HepG2 (cell line): ENCODE measurements at regions not wholly inside any gene's neighbourhood (a gene's known extent, or its start where the extent isn't known, plus 50 kb on each side); places are given as distances from the start of the nearest gene placed in this dataset.

ENCODE experiments used
- ATAC-seq: fragments of 200-7000 bp; cut with Tn5 transposase; 3 replicates; pipeline ENCODE4 v1.9.1; 2020; ENCODE audit warnings: mild to moderate bottlenecking, moderate library complexity
- BruUV-seq: library from RNA; stranded (reverse); fragments of 400-500 nt; replicated peaks from 2 replicates; lab custom pipeline; 2021; lab: Mats Ljungman, UMichigan
- CTCF ChIA-PET: fragments of 300-600 bp; formaldehyde crosslinking; extraction: SDS; loops from one replicate; lab custom pipeline; 2021; ENCODE audit warnings: low total read pairs, inconsistent platforms, low intra/inter-chr PET ratio; lab: Yijun Ruan, JAX
- POLR2A ChIA-PET: fragments of 350-600 bp; sonication (Branson Sonifier 250); formaldehyde crosslinking; loops from one replicate; lab custom pipeline; 2020; ENCODE audit warnings: antibody characterized with exemption, inconsistent platforms; lab: Yijun Ruan, JAX
- DNase-seq: peaks from one replicate; pipeline ENCODE4 v3.0.0-alpha.2; 2015; ENCODE audit warnings: low spot score
- FAIRE-seq: peaks from 3 replicates; lab custom pipeline; 2011; peaks lifted over from hg19 to GRCh38; lab: Jason Lieb, UNC
- H2AFZ ChIP-seq: one replicate; pipeline ENCODE4 v1.6.1; 2011; ENCODE audit warnings: low read length, inconsistent platforms
- H3K27ac ChIP-seq: fragments of 300-600 bp; 3 replicates; pipeline ENCODE4 v1.8.0; 2011; ENCODE audit warnings: mixed run types, mild to moderate bottlenecking, mixed read lengths, low read length, inconsistent platforms; ENCODE audit not compliant: insufficient read depth; ENCODE audit errors: extremely low read length
- H3K27me3 ChIP-seq, 2 experiments: fragments of 200-600 bp in 1 of 2; 2 replicates in 1 of 2; 3 replicates in 1 of 2; pipeline versions ENCODE4 v1.6.0 to v1.8.0; 2011; ENCODE audit warnings: low read length in 2 of 2, mild to moderate bottlenecking in 2 of 2, moderate library complexity in 2 of 2, inconsistent platforms in 1 of 2; ENCODE audit not compliant: insufficient read depth in 2 of 2, control insufficient read depth in 1 of 2
- H3K36me3 ChIP-seq, 2 experiments: fragments of 200-600 bp in 1 of 2; replicated peaks in 1 of 2; 2 replicates in 1 of 2; 3 replicates in 1 of 2; pipeline versions ENCODE4 v1.5.1 to v1.8.0; 2011; ENCODE audit warnings: low read length in 2 of 2, inconsistent platforms in 1 of 2; ENCODE audit not compliant: insufficient read depth in 2 of 2, control insufficient read depth in 1 of 2
- H3K4me1 ChIP-seq: 2 replicates; pipeline ENCODE4 v1.5.1; 2012; ENCODE audit warnings: low read length, inconsistent platforms; ENCODE audit not compliant: insufficient read depth
- H3K4me2 ChIP-seq: 2 replicates; pipeline ENCODE4 v1.6.0; 2011; ENCODE audit warnings: low read depth, low read length, inconsistent platforms
- H3K4me3 ChIP-seq, 3 experiments: fragments of 200-600 bp in 1 of 3; sonication (generic), shearing (Covaris generic) in 1 of 3; replicated peaks in 1 of 3; 2 replicates each; pipeline ENCODE4 v1.5.1; 2011 to 2016; ENCODE audit warnings: low read length in 3 of 3, inconsistent platforms in 2 of 3, low read depth in 2 of 3, mild to moderate bottlenecking in 2 of 3, control low read depth in 1 of 3, mixed read lengths in 1 of 3; ENCODE audit not compliant: insufficient read depth in 1 of 3
- H3K79me2 ChIP-seq: one replicate; pipeline ENCODE4 v1.6.1; 2011; ENCODE audit warnings: low read length, inconsistent platforms; ENCODE audit not compliant: insufficient read depth
- H3K9ac ChIP-seq: 2 replicates; pipeline ENCODE4 v1.6.0; 2011; ENCODE audit warnings: mild to moderate bottlenecking, low read depth, low read length, inconsistent platforms; ENCODE audit not compliant: insufficient read depth
- H3K9me3 ChIP-seq: 2 replicates; pipeline ENCODE4 v1.5.1; 2012; ENCODE audit warnings: mild to moderate bottlenecking, low read length
- H4K20me1 ChIP-seq: 2 replicates; pipeline ENCODE4 v1.6.0; 2011; ENCODE audit warnings: inconsistent platforms, mild to moderate bottlenecking, low read length, moderate library complexity; ENCODE audit not compliant: insufficient read depth
- CREB1 ChIP-seq, 2 experiments: fragments of 450-650 bp in 1 of 2; IDR thresholded peaks; 2 replicates each; pipeline ENCODE4 v1.6.1; 2016 to 2017; ENCODE audit warnings: control low read depth in 1 of 2, mild to moderate bottlenecking in 1 of 2, missing compliant biosample characterization in 1 of 2, missing genetic modification characterization in 1 of 2
- HIC2 ChIP-seq: sonication (generic); formaldehyde crosslinking; IDR thresholded peaks from 2 replicates; pipeline ENCODE4 v1.9.0; 2022; ENCODE audit warnings: low read depth, missing genetic modification reagents
- HNF4A ChIP-seq: sonication (generic); formaldehyde crosslinking; IDR thresholded peaks from 2 replicates; pipeline ENCODE4 v1.4.0; 2020; ENCODE audit warnings: missing genetic modification reagents
- MEIS2 ChIP-seq: sonication (generic); formaldehyde crosslinking; IDR thresholded peaks from 2 replicates; pipeline ENCODE4 v1.9.0; 2021; ENCODE audit warnings: mild to moderate bottlenecking, missing genetic modification reagents
- NKX3-1 ChIP-seq: sonication (generic); formaldehyde crosslinking; IDR thresholded peaks from 2 replicates; pipeline ENCODE4 v1.5.0; 2020; ENCODE audit warnings: missing genetic modification reagents
- NR3C1 ChIP-seq: sonication (generic); formaldehyde crosslinking; IDR thresholded peaks from 2 replicates; pipeline ENCODE4 v1.4.0; 2020; ENCODE audit warnings: missing genetic modification reagents
- RBFOX2 ChIP-seq: fragments of 200-400 bp; formaldehyde crosslinking; IDR thresholded peaks from 2 replicates; pipeline ENCODE4 v1.6.1; 2017; ENCODE audit warnings: low read depth, mild to moderate bottlenecking, low read length
- SOX6 ChIP-seq, 2 experiments: fragments of 450-650 bp in 1 of 2; sonication (generic) in 1 of 2; formaldehyde crosslinking in 1 of 2; IDR thresholded peaks; 2 replicates each; pipeline versions ENCODE4 v1.4.0 to v1.6.1; 2017 to 2020; ENCODE audit warnings: antibody characterized with exemption in 1 of 2, mild to moderate bottlenecking in 1 of 2, missing genetic modification reagents in 1 of 2
- STAT5B ChIP-seq: sonication (generic); formaldehyde crosslinking; IDR thresholded peaks from 2 replicates; pipeline ENCODE4 v1.4.0; 2020; ENCODE audit warnings: missing genetic modification reagents
- ZBTB26 ChIP-seq: IDR thresholded peaks from 2 replicates; pipeline ENCODE4 v1.6.1; 2016; ENCODE audit warnings: missing compliant biosample characterization, missing genetic modification reagents, borderline replicate concordance
- ZNF18 ChIP-seq: sonication (generic); formaldehyde crosslinking; IDR thresholded peaks from 2 replicates; pipeline ENCODE4 v1.8.0; 2022; ENCODE audit warnings: mild to moderate bottlenecking, missing genetic modification reagents; ENCODE audit not compliant: insufficient replicate concordance
- ZNF563 ChIP-seq: sonication (generic); formaldehyde crosslinking; IDR thresholded peaks from 2 replicates; pipeline ENCODE4 v1.8.0; 2022; ENCODE audit warnings: mild to moderate bottlenecking, moderate library complexity, missing genetic modification reagents
- ZNF784 ChIP-seq: sonication (generic); formaldehyde crosslinking; IDR thresholded peaks from 2 replicates; pipeline ENCODE4 v1.5.1; 2020; ENCODE audit warnings: missing genetic modification reagents, mild to moderate bottlenecking, borderline replicate concordance
- WGBS: methylation state at CpG from one replicate; pipeline ENCODE4 v1.1.6; 2017; ENCODE audit warnings: low lambda C conversion rate; 5-methylcytosine and 5-hydroxymethylcytosine counted together
- in situ Hi-C: cut with HindIII; loops from 2 replicates; pipeline ENCODE4 v1.10.0; 2017; ENCODE audit warnings: low pct_unique_long_range_greater_than_20kb; ENCODE audit not compliant: extremely low pct_ligation_motif_present
- intact Hi-C: fragments of 100-400 bp; cut with micrococcal nuclease; formaldehyde crosslinking; loops from one replicate; pipeline ENCODE4 v1.10.0; 2022; ENCODE audit not compliant: unreplicated experiment

GRCh38 chr5:57738787-57739186 is 256.2 kb upstream of the ACTBL2 start:
- Histone ChIP-seq H3K36me3 (no peaks in the 10 kb centered on the region), H3K4me1 (0 out of 2 replicates have a peak, but pooled peaks cover 12% of the 10 kb centered on the region), H2AFZ (no peak overlapping the region), H3K9ac (no peak overlapping the region), H3K4me2 (no peak overlapping the region), H3K27me3 (no peaks in the 10 kb centered on the region), H3K27ac (no peak overlapping the region), H3K4me3 (no peak overlapping the region), H3K79me2 (no peaks in the 10 kb centered on the region), H3K9me3 (no peaks in the 10 kb centered on the region), H4K20me1 (no peaks in the 10 kb centered on the region)
- ATAC-seq (no peak), FAIRE-seq (no peak), DNase-seq (no peak)
- BruUV-seq, result no TSS peak
- ChIA-PET CTCF (no interaction called here), POLR2A (no interaction called here)
- WGBS, result 88% methylated on average over 1 of the region's 1 CpG
- intact Hi-C loops, result no loop called here
- in situ Hi-C loops, result no loop called here
- TF ChIP-seq NR3C1 (CRISPR knock-in tag) (no peak), CREB1 (IDR thresholded peaks at IDR 0.05) (no peak), CREB1 (CRISPR knock-in tag; IDR thresholded peaks at IDR 0.05) (no peak), ZNF18 (no peak), HIC2 (CRISPR knock-in tag) (no peak), HNF4A (CRISPR knock-in tag) (no peak), SOX6 (IDR thresholded peaks at IDR 0.05) (no peak), SOX6 (CRISPR knock-in tag; IDR thresholded peaks at IDR 0.05) (no peak), MEIS2 (CRISPR knock-in tag) (no peak), ZNF563 (no peak), NKX3-1 (CRISPR knock-in tag) (no peak), ZBTB26 (CRISPR knock-in tag) (no peak), RBFOX2 (no peak), STAT5B (CRISPR knock-in tag) (no peak), ZNF784 (no peak)
